ENCODE measurements at regions not wholly inside any gene's neighbourhood (a gene's known extent, or its start where the extent isn't known, plus 50 kb on each side); places are given as distances from the start of the nearest gene placed in this dataset.

- ATAC-seq (replicated peaks in 1 of 4) (no peak), DNase-seq (no peak)
- H3K27me3 ChIP-seq (replicated peaks in 1 of 2; ENCODE audit: control insufficient read depth in 2 of 2, extremely low read depth in 1 of 2, insufficient read depth in 2 of 2, low read length in 1 of 2): peaks cover 0 to 4% of the 10 kb centered on the region in 2 experiments
- H3K9me3 Mint-ChIP-seq: no peaks in the 10 kb centered on the region
- H3K27ac ChIP-seq (ENCODE audit: low read length): no peak overlapping the region
- H3K27me3 Mint-ChIP-seq: peaks cover 6 to 12% of the 10 kb centered on the region in 2 donors
- no peaks in the 10 kb centered on the region for H3K4me1 ChIP-seq (ENCODE audit: control insufficient read depth in 1 of 2, extremely low read depth in 1 of 2, insufficient read depth in 2 of 2, low read length in 2 of 2)
- no peaks in the 10 kb centered on the region for H3K9me3 ChIP-seq
- no peak overlapping the region for H3K27ac Mint-ChIP-seq
- H3K36me3 ChIP-seq (ENCODE audit: control insufficient read depth in 2 of 2, extremely low read depth in 1 of 2, insufficient read depth in 1 of 2, low read length in 1 of 2): no peaks in the 10 kb centered on the region
- 92% methylated on average over 2 of the region's 4 CpGs for WGBS (ENCODE audit: insufficient coverage)
- H3K4me3 ChIP-seq (ENCODE audit: control insufficient read depth in 1 of 2, extremely low read depth in 1 of 2, low read length in 1 of 2): no peak overlapping the region
- H3K4me3 Mint-ChIP-seq: no peak overlapping the region
- H3K36me3 Mint-ChIP-seq: no peaks in the 10 kb centered on the region
- ChIA-PET POLR2A (no interaction called here), CTCF (no interaction called here)
- H3K4me1 Mint-ChIP-seq: no peaks in the 10 kb centered on the region
Observed at GRCh38 chr1:166378805-166379204, 212.0 kb upstream of the FAM78B start.

- no peaks in the 10 kb centered on the region for H3K27me3 ChIP-seq (replicated peaks in 1 of 2; ENCODE audit: control insufficient read depth in 2 of 2, extremely low read depth in 1 of 2, insufficient read depth in 2 of 2, low read length in 1 of 2)
- 83% methylated on average over 2 of the region's 2 CpGs for WGBS (ENCODE audit: insufficient coverage)
- no peak overlapping the region for H3K27ac Mint-ChIP-seq
- no peaks in the 10 kb centered on the region for H3K9me3 ChIP-seq
- POLR2A ChIA-PET: no interaction called here
- no peaks in the 10 kb centered on the region for H3K36me3 ChIP-seq (ENCODE audit: control insufficient read depth in 2 of 2, extremely low read depth in 1 of 2, insufficient read depth in 1 of 2, low read length in 1 of 2)
- no peaks in the 10 kb centered on the region for H3K4me1 Mint-ChIP-seq
- H3K27ac ChIP-seq (ENCODE audit: low read length): no peak overlapping the region
- CTCF ChIA-PET: no interaction called here
- no peak for DNase-seq
- no peak for ATAC-seq (replicated peaks in 1 of 4)
- H3K4me3 ChIP-seq (ENCODE audit: control insufficient read depth in 1 of 2, extremely low read depth in 1 of 2, low read length in 1 of 2): no peak overlapping the region
- no peaks in the 10 kb centered on the region for H3K36me3 Mint-ChIP-seq
- H3K4me1 ChIP-seq (ENCODE audit: control insufficient read depth in 1 of 2, extremely low read depth in 1 of 2, insufficient read depth in 2 of 2, low read length in 2 of 2): no peaks in the 10 kb centered on the region
- peaks cover 3 to 12% of the 10 kb centered on the region in 2 donors for H3K27me3 Mint-ChIP-seq
- no peaks in the 10 kb centered on the region for H3K9me3 Mint-ChIP-seq
- no peak overlapping the region for H3K4me3 Mint-ChIP-seq
Observed at GRCh38 chr1:166379447-166379846, 212.6 kb upstream of the FAM78B start.

- H3K9me3 ChIP-seq: no peaks in the 10 kb centered on the region
- POLR2A ChIA-PET: no interaction called here
- Mint-ChIP-seq H3K27me3 (peaks cover 4 to 7% of the 10 kb centered on the region in 2 donors), H3K36me3 (no peaks in the 10 kb centered on the region), H3K4me1 (no peaks in the 10 kb centered on the region), H3K9me3 (no peaks in the 10 kb centered on the region), H3K27ac (no peak overlapping the region), H3K4me3 (no peak overlapping the region)
- H3K4me3 ChIP-seq (ENCODE audit: control insufficient read depth in 1 of 2, extremely low read depth in 1 of 2, low read length in 1 of 2): no peak overlapping the region
- ATAC-seq (replicated peaks in 1 of 4) (no peak), DNase-seq (no peak)
- CTCF ChIA-PET: no interaction called here
- no peaks in the 10 kb centered on the region for H3K36me3 ChIP-seq (ENCODE audit: control insufficient read depth in 2 of 2, extremely low read depth in 1 of 2, insufficient read depth in 1 of 2, low read length in 1 of 2)
- no peak overlapping the region for H3K27ac ChIP-seq (ENCODE audit: low read length)
- H3K4me1 ChIP-seq (ENCODE audit: control insufficient read depth in 1 of 2, extremely low read depth in 1 of 2, insufficient read depth in 2 of 2, low read length in 2 of 2): no peaks in the 10 kb centered on the region
- 57% methylated on average over 1 of the region's 2 CpGs for WGBS (ENCODE audit: insufficient coverage)
- no peaks in the 10 kb centered on the region for H3K27me3 ChIP-seq (replicated peaks in 1 of 2; ENCODE audit: control insufficient read depth in 2 of 2, extremely low read depth in 1 of 2, insufficient read depth in 2 of 2, low read length in 1 of 2)
Observed at GRCh38 chr1:166383137-166383536, 216.3 kb upstream of the FAM78B start.

GRCh38 chr1:166383635-166384346 lies 217.0 kb upstream of the FAM78B start:
- H3K36me3 Mint-ChIP-seq: no peaks in the 10 kb centered on the region
- POLR2A ChIA-PET: no interaction called here
- ATAC-seq (replicated peaks in 1 of 4): no peak

GRCh38 chr1:166384948-166385347 lies 218.1 kb upstream of the FAM78B start:
- H3K4me3 ChIP-seq (ENCODE audit: control insufficient read depth in 1 of 2, extremely low read depth in 1 of 2, low read length in 1 of 2): no peak overlapping the region
- H3K27me3 ChIP-seq (replicated peaks in 1 of 2; ENCODE audit: control insufficient read depth in 2 of 2, extremely low read depth in 1 of 2, insufficient read depth in 2 of 2, low read length in 1 of 2): no peaks in the 10 kb centered on the region
- H3K36me3 ChIP-seq (ENCODE audit: control insufficient read depth in 2 of 2, extremely low read depth in 1 of 2, insufficient read depth in 1 of 2, low read length in 1 of 2): no peaks in the 10 kb centered on the region
- no peak for ATAC-seq (replicated peaks in 1 of 4)
- no peaks in the 10 kb centered on the region for H3K9me3 Mint-ChIP-seq
- H3K4me1 ChIP-seq (ENCODE audit: control insufficient read depth in 1 of 2, extremely low read depth in 1 of 2, insufficient read depth in 2 of 2, low read length in 2 of 2): no peaks in the 10 kb centered on the region
- ChIA-PET CTCF (no interaction called here), POLR2A (no interaction called here)
- no peaks in the 10 kb centered on the region for H3K9me3 ChIP-seq
- no peak for DNase-seq
- no peaks in the 10 kb centered on the region for H3K36me3 Mint-ChIP-seq
- H3K4me3 Mint-ChIP-seq: no peak overlapping the region
- no peak overlapping the region for H3K27ac ChIP-seq (ENCODE audit: low read length)
- no peaks in the 10 kb centered on the region for H3K4me1 Mint-ChIP-seq
- no peak overlapping the region for H3K27ac Mint-ChIP-seq
- H3K27me3 Mint-ChIP-seq: peaks cover 4 to 8% of the 10 kb centered on the region in 2 donors
- WGBS (ENCODE audit: insufficient coverage): 82% methylated on average over 4 of the region's 7 CpGs

More at GRCh38 chr1:166383635-166384346, 217.0 kb upstream of the FAM78B start:
- Mint-ChIP-seq H3K4me3 (no peak overlapping the region), H3K4me1 (no peaks in the 10 kb centered on the region), H3K27me3 (peaks cover 4 to 8% of the 10 kb centered on the region in 2 donors), H3K9me3 (no peaks in the 10 kb centered on the region), H3K27ac (no peak overlapping the region)
- H3K36me3 ChIP-seq (ENCODE audit: control insufficient read depth in 2 of 2, extremely low read depth in 1 of 2, insufficient read depth in 1 of 2, low read length in 1 of 2): no peaks in the 10 kb centered on the region
- no peaks in the 10 kb centered on the region for H3K4me1 ChIP-seq (ENCODE audit: control insufficient read depth in 1 of 2, extremely low read depth in 1 of 2, insufficient read depth in 2 of 2, low read length in 2 of 2)
- DNase-seq: no peak
- no peaks in the 10 kb centered on the region for H3K9me3 ChIP-seq
- CTCF ChIA-PET: no interaction called here
- H3K4me3 ChIP-seq (ENCODE audit: control insufficient read depth in 1 of 2, extremely low read depth in 1 of 2, low read length in 1 of 2): no peak overlapping the region
- H3K27me3 ChIP-seq (replicated peaks in 1 of 2; ENCODE audit: control insufficient read depth in 2 of 2, extremely low read depth in 1 of 2, insufficient read depth in 2 of 2, low read length in 1 of 2): no peaks in the 10 kb centered on the region
- 52% methylated on average over 2 of the region's 9 CpGs for WGBS (ENCODE audit: insufficient coverage)
- H3K27ac ChIP-seq (ENCODE audit: low read length): no peak overlapping the region

- no peak overlapping the region for H3K27ac Mint-ChIP-seq
- WGBS (ENCODE audit: insufficient coverage): 50% methylated on average over 2 of the region's 2 CpGs
- H3K4me1 Mint-ChIP-seq: no peaks in the 10 kb centered on the region
- no peaks in the 10 kb centered on the region for H3K27me3 ChIP-seq (replicated peaks in 1 of 2; ENCODE audit: control insufficient read depth in 2 of 2, extremely low read depth in 1 of 2, insufficient read depth in 2 of 2, low read length in 1 of 2)
- H3K27me3 Mint-ChIP-seq: peaks cover 0 to 8% of the 10 kb centered on the region in 2 donors
- ATAC-seq (replicated peaks in 1 of 4): no peak
- H3K27ac ChIP-seq (ENCODE audit: low read length): no peak overlapping the region
- no peak overlapping the region for H3K4me3 Mint-ChIP-seq
- no peaks in the 10 kb centered on the region for H3K9me3 ChIP-seq
- H3K36me3 Mint-ChIP-seq: no peaks in the 10 kb centered on the region
- DNase-seq: no peak
- no peak overlapping the region for H3K4me3 ChIP-seq (ENCODE audit: control insufficient read depth in 1 of 2, extremely low read depth in 1 of 2, low read length in 1 of 2)
- H3K4me1 ChIP-seq (ENCODE audit: control insufficient read depth in 1 of 2, extremely low read depth in 1 of 2, insufficient read depth in 2 of 2, low read length in 2 of 2): no peaks in the 10 kb centered on the region
- no peaks in the 10 kb centered on the region for H3K36me3 ChIP-seq (ENCODE audit: control insufficient read depth in 2 of 2, extremely low read depth in 1 of 2, insufficient read depth in 1 of 2, low read length in 1 of 2)
- no peaks in the 10 kb centered on the region for H3K9me3 Mint-ChIP-seq
- POLR2A ChIA-PET: no interaction called here
- CTCF ChIA-PET: no interaction called here
Observed at GRCh38 chr1:166390366-166391033, 223.7 kb upstream of the FAM78B start.
